ENCODE measurements at regions not wholly inside any gene's neighbourhood (a gene's known extent, or its start where the extent isn't known, plus 50 kb on each side); places are given as distances from the start of the nearest gene placed in this dataset.

- DNase-seq = no peak
These were observed 202.2 kb upstream of the FBXO11 start for GRCh38 chr2:48108455-48108854.

DNA sequence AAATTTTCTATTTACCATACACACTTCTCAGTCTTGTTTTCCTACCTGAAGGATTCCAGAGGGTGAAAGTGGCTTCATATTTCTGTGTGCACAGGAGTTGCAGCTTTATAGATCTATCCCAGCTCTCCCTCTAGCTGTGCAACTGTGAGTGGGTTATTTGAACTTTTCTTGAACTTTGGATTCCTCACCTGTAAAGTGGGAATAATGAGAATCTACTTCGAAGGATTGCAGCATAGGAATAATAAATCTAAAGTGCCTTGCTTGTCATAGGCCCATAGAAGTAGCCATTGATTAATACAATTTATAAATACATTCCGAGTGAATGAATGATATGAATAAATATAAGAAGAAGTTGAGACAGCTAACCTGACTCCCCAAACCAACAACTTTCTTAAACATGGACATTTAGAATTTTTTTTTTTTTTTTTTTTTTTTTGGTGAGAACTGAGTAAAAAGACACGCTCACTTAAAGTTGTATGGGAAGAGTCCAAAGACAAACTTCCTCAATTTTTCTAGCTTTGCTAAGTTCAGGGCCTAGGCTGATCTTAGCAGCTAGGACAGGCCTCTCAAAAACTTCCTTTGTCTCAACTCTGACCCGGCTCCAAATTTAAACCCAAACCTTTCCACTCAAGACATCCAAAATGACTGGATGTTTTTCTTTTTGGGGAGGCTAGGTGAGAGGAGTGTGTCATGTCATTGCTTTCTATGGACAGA, 203.3 kb upstream of the FBXO11 start:
- no peak for DNase-seq

DNA sequence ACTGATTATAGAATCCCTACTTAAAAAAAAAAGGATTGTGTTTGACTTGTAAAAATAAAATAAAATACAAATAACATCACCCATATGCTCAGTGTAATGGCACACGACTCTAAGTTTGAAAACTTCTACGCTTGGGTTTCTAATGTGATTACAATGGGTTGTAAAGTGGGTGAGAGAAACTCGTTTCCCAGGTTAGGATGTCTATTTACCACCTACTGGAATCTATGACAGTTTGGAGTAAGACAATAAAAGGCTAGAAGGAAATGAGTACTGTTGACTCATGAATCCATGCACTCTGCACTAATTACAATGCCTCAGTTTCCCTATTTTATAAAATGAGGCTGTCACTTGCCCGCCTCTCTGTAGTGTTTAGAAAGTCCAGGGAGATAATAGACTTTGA, 204.0 kb upstream of the FOXN2 start:
- no peak for DNase-seq

DNA sequence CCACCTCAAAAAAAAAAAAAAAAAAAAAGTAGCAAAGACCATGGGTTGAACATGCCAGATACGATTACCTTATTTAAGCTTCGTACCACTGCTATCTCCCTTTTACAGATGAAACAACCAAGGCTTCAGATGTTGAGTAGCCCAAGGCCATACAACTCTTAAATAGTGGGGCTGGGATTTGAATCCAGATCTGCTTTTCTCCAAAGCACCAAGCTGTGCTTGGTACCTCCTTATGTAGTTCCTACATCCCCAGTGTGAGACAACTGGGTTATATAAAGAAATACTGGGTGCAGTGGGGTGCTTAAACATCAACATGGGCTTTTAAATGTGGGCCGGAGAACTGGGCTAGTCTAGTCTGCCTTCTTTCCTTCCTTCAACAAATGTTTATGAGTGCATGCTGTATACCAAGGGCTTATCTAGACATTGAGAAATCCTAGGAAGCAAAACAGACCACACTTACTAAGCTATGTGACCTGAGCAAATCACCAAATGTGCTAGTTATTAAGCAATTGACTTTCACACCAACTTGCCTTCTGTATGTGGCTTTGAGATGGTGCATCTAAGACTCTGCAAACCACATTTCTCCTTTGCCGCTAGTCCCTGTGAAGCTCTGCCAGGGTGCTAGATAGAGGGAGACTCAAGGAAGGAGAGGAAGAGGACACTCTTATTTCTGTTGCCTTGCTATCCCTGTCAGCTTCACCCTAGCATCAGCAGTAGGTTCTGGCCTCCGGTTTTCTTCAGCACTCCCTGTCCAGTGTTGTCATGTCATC, 201.4 kb upstream of the FOXN2 start:
- DNase-seq = peak; percentile 9

DNA sequence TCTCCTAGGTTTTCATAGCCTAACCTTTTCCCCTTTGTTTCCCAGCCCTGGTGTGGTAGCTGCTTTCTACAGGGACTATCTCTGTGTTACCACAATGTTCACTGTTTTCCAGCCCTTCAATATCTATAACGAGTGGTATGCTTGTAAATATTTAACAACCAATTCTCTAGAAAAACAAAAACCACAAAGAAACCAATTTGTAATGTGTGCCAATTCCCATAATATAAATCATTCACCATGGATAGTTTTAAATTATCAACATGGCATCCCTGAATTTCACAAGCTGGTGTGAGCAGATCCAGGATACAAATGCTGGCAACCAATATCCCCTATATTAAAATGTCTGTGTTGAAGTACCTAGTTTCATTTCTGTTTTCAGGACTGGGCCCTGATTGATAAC, 200.7 kb upstream of the FOXN2 start:
- no peak for DNase-seq

- DNase-seq = peak; percentile 39
These were observed 200.2 kb upstream of the FOXN2 start for GRCh38 chr2:48114256-48114655.

GRCh38 chr2:48116497-48116896, 198.0 kb upstream of the FOXN2 start:
- no peak for DNase-seq

GRCh38 chr2:48118895-48119294, 195.6 kb upstream of the FOXN2 start:
- DNase-seq = no peak

DNA sequence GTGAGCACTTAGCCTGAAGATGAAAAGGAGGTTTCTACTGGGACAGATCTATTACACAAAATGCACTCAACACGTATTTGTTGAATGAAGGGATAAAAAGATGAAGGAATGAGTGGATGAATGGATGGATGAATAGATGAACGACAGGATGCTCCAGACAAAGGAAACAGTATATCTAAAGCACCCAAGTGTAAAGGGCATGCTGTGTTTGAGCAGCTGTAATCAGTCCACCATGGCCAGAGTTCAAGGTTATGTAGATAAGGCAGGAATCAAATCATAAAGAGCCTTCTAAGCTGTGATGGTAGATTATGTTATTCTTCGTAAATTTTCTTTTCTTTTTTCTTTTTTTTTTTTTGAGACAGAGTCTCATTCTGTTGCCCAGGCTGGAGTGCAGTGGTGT, 194.4 kb upstream of the FOXN2 start:
- DNase-seq = no peak

- DNase-seq = peak; percentile 18
These were observed 193.7 kb upstream of the FOXN2 start for GRCh38 chr2:48120759-48121242.

- no peak for DNase-seq
These were observed 192.3 kb upstream of the FOXN2 start for GRCh38 chr2:48122166-48122565.

DNA sequence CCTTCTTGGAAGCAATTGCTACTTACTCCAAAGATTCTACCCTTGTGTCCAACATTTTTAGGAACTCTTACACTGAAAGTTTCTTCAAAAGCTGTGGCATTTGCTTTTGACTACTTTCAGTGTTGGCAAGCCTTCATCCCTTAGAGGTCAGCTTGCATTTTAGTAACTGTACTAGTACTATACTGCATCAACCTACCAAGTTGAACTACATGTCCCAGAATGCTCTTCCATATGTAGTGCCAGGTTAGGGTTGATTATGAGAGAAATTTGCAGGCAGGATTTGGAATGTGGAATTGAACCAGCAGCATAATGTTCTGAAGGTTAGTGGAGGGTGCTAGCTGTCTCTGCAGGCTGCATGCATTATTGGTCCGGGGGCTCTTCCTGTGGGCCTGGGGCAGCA, 189.9 kb upstream of the FOXN2 start:
- DNase-seq = no peak

DNA sequence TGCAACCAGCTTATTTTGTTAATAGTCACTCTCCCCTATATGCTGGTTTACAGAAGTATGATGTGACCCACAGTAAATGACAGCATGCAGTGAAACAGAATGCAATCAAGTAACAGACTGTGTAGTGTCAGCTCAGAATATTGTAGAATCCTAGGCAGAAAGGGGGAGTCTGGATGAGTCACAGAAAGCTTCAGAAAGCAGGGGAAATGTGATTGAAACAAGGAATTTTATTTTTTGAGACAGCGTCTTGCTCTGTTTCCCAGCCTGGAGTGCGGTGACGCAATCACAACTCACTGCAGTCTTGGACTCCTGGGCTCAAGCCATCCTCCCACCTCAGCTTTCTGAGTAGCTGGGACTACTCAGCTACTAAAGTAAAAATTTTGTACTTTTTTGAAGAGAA, 188.3 kb upstream of the FOXN2 start:
- DNase-seq = peak; percentile 81

DNA sequence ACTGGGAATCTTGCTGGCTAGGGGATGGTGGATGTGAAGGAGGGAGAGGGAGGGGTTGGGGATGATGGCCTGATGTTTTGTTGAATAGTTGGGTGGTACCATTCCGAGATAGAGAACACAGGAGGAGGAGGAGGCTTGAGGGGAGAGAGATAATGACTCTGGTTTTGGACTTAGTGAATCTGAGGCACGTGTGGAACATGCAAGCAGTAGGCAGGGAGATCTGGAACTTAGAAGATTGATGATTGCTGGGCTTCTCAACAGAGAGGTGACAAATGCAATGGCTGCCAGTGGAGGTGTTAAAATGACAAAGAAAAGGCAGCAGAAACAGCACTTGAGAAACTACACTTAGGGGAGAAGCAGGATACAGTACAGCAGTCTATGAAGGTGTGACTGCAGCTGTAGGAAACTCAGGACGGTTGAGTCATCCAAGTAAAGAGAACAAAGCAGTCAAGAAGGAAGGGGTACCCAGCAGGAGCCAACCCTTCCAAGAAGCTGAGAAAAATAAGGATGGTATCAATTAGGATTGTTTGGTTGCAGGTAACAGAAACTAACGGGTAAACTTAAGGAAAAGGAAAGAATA, 186.8 kb upstream of the FOXN2 start:
- DNase-seq = no peak

- peak; percentile 46 for DNase-seq
These were observed 185.1 kb upstream of the FOXN2 start for GRCh38 chr2:48129293-48129950.

DNA sequence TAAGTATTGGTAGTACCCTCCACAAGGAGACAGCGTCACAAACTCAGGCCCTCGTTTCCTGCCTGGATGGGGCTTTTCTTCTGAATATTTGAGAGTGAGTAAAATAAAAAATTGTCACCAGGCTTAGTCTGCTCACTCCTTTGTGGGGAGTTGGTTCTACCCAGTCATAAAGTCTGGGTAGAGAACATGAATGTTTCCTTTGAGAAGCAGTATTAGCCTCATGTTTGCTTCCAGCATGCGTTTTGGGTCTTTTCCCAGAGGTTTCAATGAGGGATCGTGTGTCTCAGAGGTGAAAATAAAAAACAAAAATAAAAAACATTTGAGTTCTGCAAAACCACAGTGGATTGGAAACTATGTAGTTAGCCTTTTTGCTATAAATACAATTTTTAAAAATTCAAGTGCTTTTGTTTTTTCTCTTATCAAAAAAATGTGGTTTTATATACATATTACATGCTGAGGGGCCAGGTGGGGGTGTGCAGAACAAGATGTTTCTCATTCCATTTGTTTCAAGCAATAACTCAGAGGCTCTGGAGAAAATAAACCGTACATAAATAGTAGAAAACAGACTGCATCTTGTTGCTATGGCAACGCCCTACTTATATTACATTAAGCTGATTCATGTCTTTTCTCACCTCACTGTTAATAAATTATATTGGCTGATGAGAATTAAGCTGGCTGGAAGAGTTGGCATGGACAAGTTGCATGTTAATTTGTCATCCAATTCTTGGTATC, 182.8 kb upstream of the FOXN2 start:
- DNase-seq = peak; percentile 67

GRCh38 chr2:48132271-48132625, 182.2 kb upstream of the FOXN2 start:
- DNase-seq = no peak

DNA sequence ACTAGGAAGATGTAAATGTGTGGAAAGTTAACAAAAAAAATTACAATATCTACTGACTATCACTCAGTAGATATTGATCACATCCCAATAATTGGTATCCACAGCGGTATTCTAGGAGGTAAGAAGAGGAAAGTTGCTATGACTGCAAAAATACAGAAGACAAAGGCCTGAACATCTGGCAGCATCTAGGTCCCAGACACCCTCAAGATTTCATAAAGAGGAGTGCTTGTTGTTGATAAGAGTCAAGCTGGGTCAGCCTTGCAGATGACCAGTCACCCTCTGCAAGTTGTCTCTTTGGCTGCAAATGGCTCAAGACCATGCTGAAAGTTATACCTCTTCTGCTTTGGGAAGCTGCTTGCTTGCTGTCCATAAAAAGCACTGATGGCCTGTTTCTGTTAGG, 179.8 kb upstream of the FOXN2 start:
- no peak for DNase-seq

GRCh38 chr2:48135797-48136196, 178.7 kb upstream of the FOXN2 start:
- no peak for DNase-seq

- DNase-seq = no peak
These were observed 176.7 kb upstream of the FOXN2 start for GRCh38 chr2:48137829-48138228.

DNA sequence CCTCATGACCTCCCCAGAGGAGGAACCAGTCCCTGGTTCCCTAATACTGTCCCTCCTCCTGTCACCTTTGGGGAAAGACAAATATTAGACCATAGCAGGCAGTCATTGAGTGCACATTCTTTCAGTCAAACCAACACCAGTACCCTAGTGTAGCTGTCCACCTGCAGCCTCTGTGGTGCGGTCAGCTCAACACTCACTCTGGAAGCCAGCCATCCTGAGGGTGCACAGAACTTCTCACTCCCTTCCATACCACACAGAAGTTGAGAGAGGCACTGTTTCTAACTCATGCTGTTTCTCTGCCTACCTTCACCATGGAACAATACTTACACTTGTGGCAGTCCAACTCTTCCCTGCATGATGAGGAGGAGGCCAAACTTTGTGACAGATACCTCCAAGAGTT, 175.6 kb upstream of the FOXN2 start:
- DNase-seq = no peak

DNA sequence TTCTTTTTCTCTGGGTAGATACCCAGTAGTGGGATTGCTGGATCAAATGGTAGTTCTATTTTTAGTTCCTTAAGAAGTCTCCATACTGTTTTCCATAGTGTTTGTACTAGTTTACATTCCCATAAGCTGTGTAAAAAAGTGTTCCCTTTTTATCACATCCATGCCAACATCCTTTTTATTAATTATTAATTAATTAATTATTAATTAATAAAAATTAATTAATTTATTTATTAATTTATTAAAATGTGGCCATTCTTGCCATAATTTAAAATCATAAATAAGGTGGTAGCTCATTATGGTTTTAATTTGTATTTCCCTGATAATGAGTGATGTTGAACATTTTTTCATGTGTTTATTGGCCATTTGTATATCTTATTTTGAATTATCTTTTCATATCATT, 173.9 kb upstream of the FOXN2 start:
- no peak for DNase-seq

GRCh38 chr2:48144777-48145176, 169.7 kb upstream of the FOXN2 start:
- peak; percentile 22 for DNase-seq

Measured in fibroblast of upper back skin (primary cell).